PC-3 (cell line): ENCODE measurements at regions not wholly inside any gene's neighbourhood (a gene's known extent, or its start where the extent isn't known, plus 50 kb on each side); places are given as distances from the start of the nearest gene placed in this dataset.

Experiments used
- ATAC-seq: fragments of 200-7000 bp; cut with Tn5 transposase; 2 replicates; pipeline ENCODE4 v1.9.1; 2020; ENCODE audit warnings: mild to moderate bottlenecking, moderate library complexity
- BruUV-seq: library from RNA; stranded (reverse); fragments of 400-500 nt; replicated peaks from 2 replicates; lab custom pipeline; 2021; lab: Mats Ljungman, UMichigan
- CTCF ChIA-PET: fragments of 300-600 bp; sonication (Branson Sonifier 250); formaldehyde crosslinking; loops from one replicate; lab custom pipeline; 2022; ENCODE audit warnings: antibody characterized with exemption; lab: Charles Lee
- POLR2A ChIA-PET: fragments of 300-600 bp; sonication (Branson Sonifier 250); formaldehyde crosslinking; loops from one replicate; lab custom pipeline; 2022; ENCODE audit warnings: antibody characterized with exemption; ENCODE audit not compliant: unreplicated experiment; lab: Charles Lee
- DNase-seq: peaks from one replicate; pipeline ENCODE4 v3.0.0-alpha.2; 2015
- H2AFZ ChIP-seq: fragments of 300-600 bp; sonication (generic); 2 replicates; pipeline ENCODE4 v1.6.0; 2016; ENCODE audit warnings: antibody characterized with exemption, low read length
- H3F3A ChIP-seq: fragments of 300-600 bp; sonication (generic); one replicate; pipeline ENCODE4 v1.6.0; 2017; ENCODE audit warnings: antibody characterized with exemption, low read length, control low read depth, mild to moderate bottlenecking; ENCODE audit not compliant: unreplicated experiment
- H3K27ac ChIP-seq: fragments of 300-600 bp; sonication (generic); 2 replicates; pipeline ENCODE4 v1.5.1; 2016; ENCODE audit warnings: mild to moderate bottlenecking, low read length
- H3K27me3 ChIP-seq: fragments of 300-600 bp; sonication (generic); 2 replicates; pipeline ENCODE4 v1.6.1; 2016; ENCODE audit warnings: low read length, mixed read lengths
- H3K36me3 ChIP-seq: fragments of 300-600 bp; sonication (generic); 2 replicates; pipeline ENCODE4 v1.6.1; 2016; ENCODE audit warnings: low read depth, mixed run types, low read length, mixed read lengths
- H3K4me1 ChIP-seq: fragments of 300-600 bp; sonication (generic); 2 replicates; pipeline ENCODE4 v1.5.1; 2016; ENCODE audit warnings: low read length; ENCODE audit not compliant: insufficient read depth
- H3K4me2 ChIP-seq: fragments of 300-600 bp; sonication (generic); 2 replicates; pipeline ENCODE4 v1.6.0; 2016; ENCODE audit warnings: low read length
- H3K4me3 ChIP-seq: fragments of 300-600 bp; sonication (generic); 2 replicates; pipeline ENCODE4 v1.5.1; 2016; ENCODE audit warnings: mild to moderate bottlenecking, low read length, mixed read lengths
- H3K79me2 ChIP-seq: fragments of 300-600 bp; sonication (generic); 2 replicates; pipeline ENCODE4 v1.6.1; 2017; ENCODE audit warnings: low read length, mixed read lengths
- H3K9ac ChIP-seq: fragments of 300-600 bp; sonication (generic); 2 replicates; pipeline ENCODE4 v1.6.0; 2016; ENCODE audit warnings: mild to moderate bottlenecking, low read length
- H3K9me2 ChIP-seq: fragments of 300-600 bp; sonication (generic); replicated peaks from 2 replicates; pipeline ENCODE4 v1.6.1; 2016; ENCODE audit warnings: mixed run types, low read length, mixed read lengths
- H3K9me3 ChIP-seq: fragments of 300-600 bp; sonication (generic); 2 replicates; pipeline ENCODE4 v1.6.1; 2016; ENCODE audit warnings: low read length, mixed read lengths
- H4K20me1 ChIP-seq: fragments of 300-600 bp; sonication (generic); 2 replicates; pipeline ENCODE4 v1.6.1; 2016; ENCODE audit warnings: low read length, mixed read lengths
- EZH2 ChIP-seq: fragments of 300-600 bp; sonication (generic); IDR thresholded peaks from one replicate; pipeline ENCODE4 v1.6.1; 2017; ENCODE audit warnings: antibody characterized with exemption, mild to moderate bottlenecking, low read length; ENCODE audit not compliant: unreplicated experiment
- EZH2phosphoT487 ChIP-seq: fragments of 300-600 bp; sonication (generic); IDR thresholded peaks from 2 replicates; pipeline ENCODE4 v1.6.1; 2018; ENCODE audit warnings: mild to moderate bottlenecking, antibody characterized with exemption, low read length, borderline replicate concordance
- intact Hi-C: fragments of 100-400 bp; cut with micrococcal nuclease; formaldehyde crosslinking; loops from 2 replicates; pipeline ENCODE4 v1.9.0; 2023
- TF ChIP-seq, protein P1 (sequence below): fragments of 300-600 bp; sonication (generic); conservative IDR thresholded peaks from 2 replicates; pipeline ENCODE4 v1.5.1; 2017; ENCODE audit warnings: antibody characterized with exemption, low read depth, mild to moderate bottlenecking, low read length

DNA sequence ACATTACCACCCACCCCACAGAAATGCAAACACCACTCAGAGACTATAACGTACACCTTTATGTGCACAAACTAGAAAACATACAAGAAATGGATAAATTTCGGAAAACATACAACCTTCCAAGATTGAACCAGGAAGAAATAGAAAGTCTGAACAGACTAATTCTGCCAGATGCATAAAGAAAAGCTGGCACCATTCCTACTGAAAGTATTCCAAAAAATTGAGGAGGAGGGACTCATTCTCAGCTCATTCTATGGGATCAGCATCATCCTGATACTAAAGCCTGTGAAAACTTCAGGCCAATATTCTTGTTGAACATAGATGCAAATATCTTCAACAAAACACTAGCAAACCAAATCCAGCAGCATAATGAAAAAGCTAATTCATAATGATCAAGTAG, 115.1 kb upstream of the CD180 start:
- H3K79me2 ChIP-seq, result no peaks in the 10 kb centered on the region
- no peaks in the 10 kb centered on the region for H3K4me1 ChIP-seq
- ChIA-PET CTCF (no interaction called here), POLR2A (no interaction called here)
- no peak for ATAC-seq
- H3K27ac ChIP-seq, result no peak overlapping the region
- H3F3A ChIP-seq, result no peaks in the 10 kb centered on the region
- no peaks in the 10 kb centered on the region for H3K9me3 ChIP-seq
- no peak overlapping the region for H3K9ac ChIP-seq
- TF ChIP-seq, protein P1, sequence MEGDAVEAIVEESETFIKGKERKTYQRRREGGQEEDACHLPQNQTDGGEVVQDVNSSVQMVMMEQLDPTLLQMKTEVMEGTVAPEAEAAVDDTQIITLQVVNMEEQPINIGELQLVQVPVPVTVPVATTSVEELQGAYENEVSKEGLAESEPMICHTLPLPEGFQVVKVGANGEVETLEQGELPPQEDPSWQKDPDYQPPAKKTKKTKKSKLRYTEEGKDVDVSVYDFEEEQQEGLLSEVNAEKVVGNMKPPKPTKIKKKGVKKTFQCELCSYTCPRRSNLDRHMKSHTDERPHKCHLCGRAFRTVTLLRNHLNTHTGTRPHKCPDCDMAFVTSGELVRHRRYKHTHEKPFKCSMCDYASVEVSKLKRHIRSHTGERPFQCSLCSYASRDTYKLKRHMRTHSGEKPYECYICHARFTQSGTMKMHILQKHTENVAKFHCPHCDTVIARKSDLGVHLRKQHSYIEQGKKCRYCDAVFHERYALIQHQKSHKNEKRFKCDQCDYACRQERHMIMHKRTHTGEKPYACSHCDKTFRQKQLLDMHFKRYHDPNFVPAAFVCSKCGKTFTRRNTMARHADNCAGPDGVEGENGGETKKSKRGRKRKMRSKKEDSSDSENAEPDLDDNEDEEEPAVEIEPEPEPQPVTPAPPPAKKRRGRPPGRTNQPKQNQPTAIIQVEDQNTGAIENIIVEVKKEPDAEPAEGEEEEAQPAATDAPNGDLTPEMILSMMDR, result no peak
- TF ChIP-seq EZH2 (no peak), EZH2phosphoT487 (no peak)
- no peak overlapping the region for H3K4me3 ChIP-seq
- no peaks in the 10 kb centered on the region for H3K36me3 ChIP-seq
- H3K27me3 ChIP-seq, result no peaks in the 10 kb centered on the region
- intact Hi-C loops, result no loop called here
- H2AFZ ChIP-seq, result no peak overlapping the region
- BruUV-seq, result no TSS peak
- DNase-seq, result no peak
- H3K4me2 ChIP-seq, result no peak overlapping the region
- H3K9me2 ChIP-seq, result no peaks in the 10 kb centered on the region
- no peaks in the 10 kb centered on the region for H4K20me1 ChIP-seq

DNA sequence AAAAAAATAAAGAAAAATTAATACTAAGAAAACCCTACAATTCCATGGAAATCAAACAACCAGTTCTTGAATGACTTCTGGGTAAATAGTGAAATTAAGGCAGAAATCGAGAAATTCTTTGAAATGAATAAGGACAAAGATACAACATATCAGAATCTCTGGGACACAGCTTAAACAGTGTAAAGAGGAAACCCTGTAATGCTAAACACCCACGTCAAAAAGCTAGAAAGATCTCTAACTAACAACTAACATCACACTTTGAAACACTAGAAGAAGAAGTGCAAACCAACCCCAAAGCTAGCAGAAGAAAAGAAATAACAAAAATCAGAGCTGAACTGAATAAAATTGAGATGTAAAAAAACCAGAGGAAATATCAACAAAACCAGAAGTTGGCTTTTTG, 114.6 kb upstream of the CD180 start:
- H3K36me3 ChIP-seq, result no peaks in the 10 kb centered on the region
- H3K9ac ChIP-seq, result no peak overlapping the region
- intact Hi-C loops, result no loop called here
- no peaks in the 10 kb centered on the region for H3F3A ChIP-seq
- no peaks in the 10 kb centered on the region for H3K9me2 ChIP-seq
- no peaks in the 10 kb centered on the region for H4K20me1 ChIP-seq
- H3K9me3 ChIP-seq, result no peaks in the 10 kb centered on the region
- H3K4me3 ChIP-seq, result no peak overlapping the region
- H3K4me1 ChIP-seq, result no peaks in the 10 kb centered on the region
- no peak for ATAC-seq
- no peaks in the 10 kb centered on the region for H3K79me2 ChIP-seq
- H3K4me2 ChIP-seq, result no peak overlapping the region
- no TSS peak for BruUV-seq
- H3K27ac ChIP-seq, result no peak overlapping the region
- DNase-seq, result no peak
- POLR2A ChIA-PET, result no interaction called here
- no peaks in the 10 kb centered on the region for H3K27me3 ChIP-seq
- no peak for TF ChIP-seq EZH2
- TF ChIP-seq, protein P1, result no peak
- TF ChIP-seq EZH2phosphoT487, result no peak
- CTCF ChIA-PET, result no interaction called here
- H2AFZ ChIP-seq, result no peak overlapping the region

DNA sequence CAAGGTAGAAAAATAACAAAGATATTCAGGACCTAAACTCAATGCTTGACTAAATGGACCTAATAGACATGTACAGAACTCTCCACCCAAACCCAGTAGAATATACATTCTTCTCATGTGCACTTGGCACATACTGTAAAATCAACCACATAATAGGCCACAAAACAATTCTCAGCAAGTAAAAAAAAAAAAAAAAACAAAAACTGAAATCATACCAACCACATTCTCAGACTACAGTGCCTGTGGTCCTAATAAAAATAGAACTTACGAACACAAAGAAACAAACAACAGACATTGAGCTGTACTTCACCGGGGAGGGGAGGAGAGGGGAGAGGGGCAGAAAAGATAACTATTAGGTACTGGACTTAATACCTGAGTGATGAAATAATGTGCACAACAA, 114.1 kb upstream of the CD180 start:
- no peak overlapping the region for H2AFZ ChIP-seq

More for the DNA sequence above, 114.1 kb upstream of the CD180 start:
- no peaks in the 10 kb centered on the region for H3K9me3 ChIP-seq
- H3K9ac ChIP-seq, result no peak overlapping the region
- H3K79me2 ChIP-seq, result no peaks in the 10 kb centered on the region
- no peak overlapping the region for H3K4me2 ChIP-seq
- no peaks in the 10 kb centered on the region for H3K36me3 ChIP-seq
- ChIA-PET CTCF (no interaction called here), POLR2A (no interaction called here)
- TF ChIP-seq EZH2phosphoT487 (no peak), EZH2 (no peak)
- TF ChIP-seq, protein P1, result no peak
- no peaks in the 10 kb centered on the region for H3K4me1 ChIP-seq
- H3K4me3 ChIP-seq, result no peak overlapping the region
- H3F3A ChIP-seq, result no peaks in the 10 kb centered on the region
- ATAC-seq (no peak), DNase-seq (no peak)
- no TSS peak for BruUV-seq
- no peak overlapping the region for H3K27ac ChIP-seq
- no peaks in the 10 kb centered on the region for H3K27me3 ChIP-seq
- H3K9me2 ChIP-seq, result no peaks in the 10 kb centered on the region
- intact Hi-C loops, result no loop called here
- no peaks in the 10 kb centered on the region for H4K20me1 ChIP-seq
